ENCODE measurements at regions not wholly inside any gene's neighbourhood (a gene's known extent, or its start where the extent isn't known, plus 50 kb on each side); places are given as distances from the start of the nearest gene placed in this dataset.
A peak's percentile ranks its signal among the peaks of the same experiment; 100 is the strongest.
"Not testable (repeated sequence)": the region's sequence is repeated elsewhere in the genome, so short reads cannot be mapped to it uniquely, and the experiment has no call there.

DNA sequence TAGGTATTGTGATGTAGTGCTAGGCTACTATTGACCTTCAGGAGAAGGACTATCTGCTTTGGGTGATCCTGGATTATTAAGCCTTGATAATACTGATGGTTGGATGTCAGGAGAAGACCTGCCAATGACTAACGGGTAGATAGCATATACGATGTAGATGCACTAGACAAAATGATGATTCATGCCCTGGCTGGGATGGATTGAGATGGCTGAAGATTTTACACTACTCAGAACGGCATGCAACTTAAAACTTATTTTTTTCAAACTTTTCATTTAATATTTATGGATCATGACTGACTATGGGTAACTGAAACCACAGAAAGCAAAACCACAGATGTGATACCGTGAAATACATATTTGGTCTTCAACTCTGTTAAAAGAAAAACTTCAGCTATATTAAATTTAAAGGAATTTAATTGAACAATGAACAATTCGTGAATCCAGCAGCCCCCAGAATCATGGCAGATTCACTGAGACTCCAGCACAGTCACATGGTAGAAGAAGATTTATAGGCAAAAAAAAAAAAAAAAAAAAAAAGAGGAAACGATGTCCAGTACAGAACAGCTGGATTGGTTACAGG is 124.6 kb upstream of the CDK13 start:
- DNase-seq (ENCODE audit: low spot score) = no peak

DNA sequence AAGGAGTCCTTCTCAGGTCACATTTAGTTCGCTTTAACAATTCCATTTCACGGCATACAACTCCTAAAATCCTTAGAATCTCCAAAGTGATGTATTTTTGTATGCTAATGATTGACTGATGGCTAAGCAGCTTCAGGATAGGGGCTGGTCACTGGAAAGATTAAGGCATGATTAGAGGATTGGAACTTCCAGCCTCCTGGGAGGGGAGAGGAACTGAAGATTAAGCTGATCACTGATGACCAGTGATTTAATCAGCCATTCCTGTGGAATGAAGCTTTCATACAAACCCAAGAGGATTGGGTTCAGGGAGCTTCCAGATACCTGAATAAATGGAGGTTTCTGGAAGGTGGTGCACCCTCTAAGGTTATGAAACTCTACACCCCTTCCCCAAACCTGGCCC is 123.9 kb upstream of the CDK13 start:
- DNase-seq (ENCODE audit: low spot score) = no peak

DNA sequence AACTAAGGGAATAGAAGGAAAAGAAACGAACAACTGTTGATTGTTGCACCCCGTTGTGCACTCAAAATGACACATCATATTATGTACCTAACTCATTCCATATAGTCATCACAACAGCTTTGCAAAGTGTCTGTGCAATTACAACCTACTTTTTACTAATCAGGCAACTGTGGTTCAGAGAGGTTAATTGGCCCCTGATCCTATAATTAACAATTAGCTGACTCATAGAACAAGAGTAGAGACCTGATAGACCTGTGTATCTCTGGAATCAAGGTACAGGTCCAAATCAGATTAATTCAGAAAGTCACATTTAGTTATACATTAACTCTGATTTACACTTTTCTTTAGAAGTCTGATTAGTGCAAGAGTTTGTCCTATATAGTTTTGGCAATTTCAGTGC is 122.5 kb upstream of the CDK13 start:
- DNase-seq (ENCODE audit: low spot score) = no peak

DNA sequence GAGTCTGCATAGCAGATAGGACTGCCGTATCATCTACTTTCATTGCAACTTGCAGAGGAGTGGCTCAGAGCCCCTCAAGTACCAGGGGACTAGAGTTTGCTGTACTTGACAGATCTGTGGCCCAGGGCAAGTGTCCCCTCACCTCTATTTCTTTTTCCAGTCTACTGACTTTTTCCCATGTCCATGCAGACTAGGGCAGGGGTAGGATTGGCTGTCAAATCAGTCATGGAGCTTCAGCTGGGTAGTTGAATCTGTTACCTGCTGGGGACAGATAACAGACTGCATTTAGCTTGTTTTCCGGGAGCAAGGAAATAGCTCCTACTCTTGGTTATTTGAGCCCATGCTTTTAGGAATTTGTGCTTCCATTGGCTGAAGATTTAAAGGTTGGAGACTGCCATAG is 121.0 kb upstream of the CDK13 start:
- no peak for DNase-seq (ENCODE audit: low spot score)

DNA sequence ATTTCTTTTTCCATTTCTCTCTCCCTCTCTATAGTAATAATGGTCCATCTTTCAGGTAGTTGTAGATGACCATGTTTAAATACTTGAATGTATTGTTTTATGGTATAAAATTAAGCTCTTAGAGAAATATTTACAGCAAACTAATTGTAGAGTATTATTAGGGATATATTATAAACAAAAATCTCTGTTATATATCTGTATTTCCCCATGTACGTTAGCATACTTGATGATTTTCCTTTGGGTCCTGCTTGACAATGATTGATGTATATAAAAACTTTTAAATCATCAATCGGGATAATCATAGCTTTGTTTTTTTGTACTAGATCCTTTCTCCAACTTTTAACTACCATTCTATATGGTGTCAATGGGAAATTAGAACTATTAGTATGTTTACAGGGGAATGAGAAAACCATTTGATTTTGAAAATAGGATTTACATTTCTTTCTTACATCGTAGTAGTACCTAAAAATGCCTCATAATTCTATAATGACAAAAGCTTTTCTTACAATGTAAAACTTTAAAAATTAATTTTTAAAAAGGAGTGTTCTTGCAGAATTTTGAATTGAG is 117.5 kb upstream of the CDK13 start:
- no peak for DNase-seq (ENCODE audit: low spot score)

DNA sequence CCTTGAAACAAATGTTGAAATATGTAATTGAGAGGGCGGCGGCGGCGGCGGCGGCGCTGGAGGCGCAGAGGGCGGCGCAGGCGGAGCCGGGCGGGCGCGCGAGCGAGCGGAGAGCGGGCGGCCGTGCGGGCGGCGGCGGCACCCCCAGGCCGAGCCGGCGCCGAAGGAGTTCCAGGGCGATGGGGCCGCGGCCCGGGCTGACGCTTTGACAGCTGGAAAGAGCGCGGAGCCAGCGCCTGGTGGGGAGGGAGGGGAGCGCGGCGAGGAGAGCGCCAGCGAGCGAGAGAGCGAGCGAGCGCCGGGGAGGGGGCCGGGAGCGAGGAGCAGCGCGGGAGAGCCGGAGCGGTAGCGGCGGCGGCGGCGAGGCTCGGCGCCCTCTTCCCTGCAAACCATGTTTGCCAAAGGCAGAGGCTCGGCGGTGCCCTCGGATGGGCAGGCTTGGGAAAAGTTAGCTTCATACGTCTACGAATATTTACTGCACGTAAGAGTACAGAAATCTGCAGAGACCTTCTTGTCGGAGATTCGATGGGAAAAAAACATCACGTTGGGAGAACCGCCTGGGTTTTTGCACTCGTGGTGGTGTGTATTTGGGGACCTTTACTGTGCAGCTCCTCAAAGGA is 116.8 kb upstream of the CDK13 start:
- DNase-seq (ENCODE audit: low spot score) = peak; percentile 60

DNA sequence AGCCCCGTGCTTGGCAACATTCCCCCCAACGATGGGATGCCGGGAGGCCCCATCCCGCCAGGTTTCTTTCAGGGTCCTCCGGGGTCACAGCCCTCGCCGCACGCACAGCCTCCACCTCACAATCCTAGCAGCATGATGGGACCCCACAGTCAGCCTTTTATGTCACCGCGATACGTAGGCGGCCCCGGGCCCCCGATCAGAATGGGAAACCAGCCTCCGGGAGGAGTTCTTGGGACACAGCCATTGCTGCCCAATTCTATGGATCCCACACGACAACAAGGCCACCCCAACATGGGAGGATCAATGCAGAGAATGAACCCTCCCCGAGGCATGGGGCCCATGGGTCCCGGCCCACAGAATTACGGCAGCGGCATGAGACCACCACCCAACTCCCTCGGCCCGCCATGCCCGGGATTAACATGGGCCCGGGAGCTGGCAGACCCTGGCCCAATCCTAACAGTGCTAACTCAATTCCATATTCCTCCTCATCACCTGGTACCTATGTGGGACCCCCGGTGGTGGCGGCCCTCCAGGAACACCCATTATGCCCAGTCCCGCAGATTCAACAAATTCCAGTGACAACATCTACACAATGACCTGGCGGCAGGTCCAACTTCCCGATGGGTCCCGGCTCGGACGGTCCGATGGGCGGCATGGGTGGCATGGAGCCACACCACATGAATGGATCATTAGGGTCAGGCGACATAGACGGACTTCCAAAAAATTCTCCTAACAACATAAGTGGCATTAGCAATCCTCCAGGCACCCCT is 116.0 kb upstream of the CDK13 start:
- not testable (repeated sequence) for DNase-seq (ENCODE audit: low spot score)

DNA sequence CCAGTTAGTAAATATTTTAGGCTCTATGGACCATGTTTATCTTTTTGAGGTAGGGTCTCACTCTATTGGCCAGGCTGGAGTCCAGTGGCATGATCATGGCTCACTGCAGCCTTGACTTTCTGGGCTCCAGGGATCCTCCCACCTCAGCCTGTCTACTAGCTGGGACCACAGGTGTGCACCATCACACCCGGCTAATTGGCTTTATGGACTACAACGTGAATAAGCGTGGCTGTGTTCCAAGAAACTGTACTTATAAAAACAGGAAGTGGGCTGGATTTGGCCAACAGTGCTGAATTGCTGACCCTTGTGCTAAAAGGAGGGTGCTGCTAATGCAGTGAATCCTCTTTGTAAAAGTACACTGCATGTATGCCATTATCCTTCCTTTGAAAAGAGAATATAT is 111.7 kb upstream of the CDK13 start:
- DNase-seq (ENCODE audit: low spot score) = no peak

DNA sequence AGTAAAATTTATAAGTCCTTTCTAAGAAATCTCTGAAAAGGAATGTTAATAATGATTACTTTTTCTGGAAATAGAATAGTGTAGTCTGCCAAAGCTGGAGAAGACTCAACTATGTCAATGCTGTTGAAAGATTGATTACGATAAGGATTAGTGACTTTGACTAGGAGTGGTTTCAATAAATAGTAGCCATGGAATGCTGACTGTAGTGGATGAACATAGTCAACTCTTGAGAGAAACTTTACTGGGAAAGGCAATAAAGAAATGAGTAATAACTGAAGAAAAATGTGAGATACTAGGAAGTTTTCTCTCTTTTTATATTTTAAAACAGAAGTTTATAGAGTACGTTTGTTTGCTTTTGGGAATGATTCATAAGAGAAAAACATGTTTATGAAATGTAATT is 105.0 kb upstream of the CDK13 start:
- no peak for DNase-seq (ENCODE audit: low spot score)

DNA sequence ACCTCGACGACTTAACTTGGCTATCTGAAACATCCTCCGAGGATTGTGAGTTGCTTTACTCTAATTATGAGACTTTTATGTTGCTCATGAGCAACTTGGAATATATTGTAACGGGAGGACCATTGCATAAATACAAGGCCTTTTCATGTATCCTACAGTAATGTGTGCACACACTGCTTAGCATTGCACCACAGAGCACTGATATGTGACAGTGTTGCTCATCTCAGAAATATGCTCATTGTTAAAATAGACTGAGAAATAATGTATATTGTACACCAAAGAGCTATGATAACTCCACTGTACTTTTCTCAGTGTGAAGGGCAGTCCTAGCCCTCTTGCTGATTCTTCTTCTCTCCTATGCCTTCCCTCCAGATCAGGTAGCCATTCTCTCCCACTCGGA is 102.8 kb upstream of the CDK13 start:
- no peak for DNase-seq (ENCODE audit: low spot score)

DNA sequence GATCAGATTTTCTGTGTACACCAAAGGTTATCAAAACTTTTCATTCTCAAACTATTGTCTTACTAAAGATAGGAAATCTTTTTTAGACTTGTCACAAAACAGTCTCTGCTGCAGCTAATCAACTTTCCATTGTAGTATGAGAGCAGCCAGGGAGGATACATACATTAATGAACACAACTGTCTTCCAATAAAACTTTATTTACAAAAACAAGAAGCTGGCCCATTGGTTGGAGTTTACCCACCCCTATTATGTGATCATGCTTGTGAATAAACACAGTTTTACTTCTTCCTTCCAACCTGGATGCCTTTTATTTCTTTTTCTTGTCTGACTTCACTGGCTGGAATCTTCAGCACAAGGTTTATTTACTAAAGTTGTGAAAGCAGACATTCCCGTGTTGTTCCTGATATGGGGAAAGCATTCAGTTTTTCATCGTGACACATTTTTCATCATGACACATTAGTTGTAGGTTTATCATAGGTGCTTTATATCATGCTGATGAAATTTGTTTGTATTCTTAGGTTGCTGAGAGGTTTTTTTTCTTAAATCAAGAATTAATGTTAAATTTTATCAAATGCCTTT is 98.5 kb upstream of the CDK13 start:
- DNase-seq (ENCODE audit: low spot score) = no peak

DNA sequence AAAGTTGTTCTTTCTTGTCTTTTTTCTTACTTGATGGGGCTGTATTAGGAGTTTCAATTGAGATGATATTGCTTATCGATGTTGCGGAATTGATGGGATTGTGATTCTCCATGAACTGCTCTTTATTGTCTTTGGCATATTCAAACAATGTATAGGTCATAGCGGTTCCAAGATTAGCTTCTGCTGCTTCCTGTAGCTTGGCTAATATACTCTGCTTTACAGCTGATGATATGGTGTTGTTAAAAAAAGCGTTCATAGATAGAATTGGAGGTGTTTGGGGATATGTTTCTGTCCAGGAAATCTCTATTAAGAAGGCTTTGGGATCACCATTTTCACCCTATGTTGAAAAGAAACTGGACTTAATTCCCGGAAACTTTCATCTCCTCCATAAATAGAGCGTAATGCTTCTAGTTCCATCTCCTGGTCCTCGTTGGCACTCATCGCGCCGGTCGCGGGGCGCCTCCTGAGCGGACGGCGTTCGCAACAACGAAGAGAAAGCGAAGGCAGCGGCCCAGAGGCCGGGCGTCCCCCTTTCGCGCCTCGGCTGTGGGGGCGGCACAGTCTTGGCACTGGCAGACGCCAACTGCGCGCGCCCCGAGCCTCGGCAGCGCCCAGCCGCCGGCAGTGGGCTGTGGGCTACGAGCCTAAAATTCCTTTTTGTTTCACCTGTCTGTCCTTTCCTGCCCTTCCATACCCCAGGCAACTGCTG is 95.3 kb upstream of the CDK13 start:
- DNase-seq (ENCODE audit: low spot score) = not testable (repeated sequence)

DNA sequence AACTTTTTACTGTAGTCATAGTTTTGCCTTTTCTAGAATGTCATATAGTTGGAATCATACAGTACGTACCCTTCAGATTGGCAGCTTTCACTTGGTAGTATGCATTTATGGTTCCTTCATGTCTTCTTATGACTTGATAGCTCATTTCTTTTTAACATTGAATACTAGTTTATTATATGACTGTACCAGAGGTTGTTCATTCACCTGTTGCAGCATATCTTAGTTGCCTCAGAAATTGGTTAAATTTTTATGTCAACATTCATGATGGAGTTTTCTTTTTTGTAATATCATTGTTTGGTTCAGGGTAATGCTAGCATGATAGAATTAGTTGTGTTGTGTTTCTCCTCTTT is 94.8 kb upstream of the CDK13 start:
- no peak for DNase-seq (ENCODE audit: low spot score)

DNA sequence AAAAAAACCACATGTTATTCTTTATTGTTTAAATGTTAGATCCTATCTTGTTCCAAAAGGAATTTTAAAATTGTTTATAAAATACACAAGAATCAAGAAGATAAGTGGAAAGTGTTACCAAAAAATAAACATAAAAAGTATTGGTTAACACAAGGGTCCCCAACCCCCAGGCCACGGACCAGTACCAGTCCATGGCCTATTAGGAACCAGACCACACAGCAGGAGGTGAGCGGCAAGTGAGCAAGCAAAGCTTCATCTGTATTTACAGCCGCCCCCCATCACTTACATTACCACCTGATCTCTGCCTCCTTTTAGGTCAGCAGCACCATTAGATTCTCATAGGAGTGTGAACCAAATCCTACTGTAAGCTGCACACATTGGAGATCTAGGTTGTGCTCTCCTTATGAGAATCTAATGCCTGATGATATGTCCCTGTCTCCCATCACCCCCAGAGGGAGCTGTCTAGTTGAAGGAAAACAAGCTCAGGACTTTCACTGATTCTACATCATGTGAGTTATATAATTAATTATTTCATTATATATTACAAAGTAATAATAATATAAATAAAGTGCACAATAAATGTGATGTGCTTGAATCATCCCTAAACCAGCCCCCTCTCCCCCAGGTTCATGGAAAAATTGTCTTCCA is 86.3 kb upstream of the CDK13 start:
- not testable (repeated sequence) for DNase-seq (ENCODE audit: low spot score)

DNA sequence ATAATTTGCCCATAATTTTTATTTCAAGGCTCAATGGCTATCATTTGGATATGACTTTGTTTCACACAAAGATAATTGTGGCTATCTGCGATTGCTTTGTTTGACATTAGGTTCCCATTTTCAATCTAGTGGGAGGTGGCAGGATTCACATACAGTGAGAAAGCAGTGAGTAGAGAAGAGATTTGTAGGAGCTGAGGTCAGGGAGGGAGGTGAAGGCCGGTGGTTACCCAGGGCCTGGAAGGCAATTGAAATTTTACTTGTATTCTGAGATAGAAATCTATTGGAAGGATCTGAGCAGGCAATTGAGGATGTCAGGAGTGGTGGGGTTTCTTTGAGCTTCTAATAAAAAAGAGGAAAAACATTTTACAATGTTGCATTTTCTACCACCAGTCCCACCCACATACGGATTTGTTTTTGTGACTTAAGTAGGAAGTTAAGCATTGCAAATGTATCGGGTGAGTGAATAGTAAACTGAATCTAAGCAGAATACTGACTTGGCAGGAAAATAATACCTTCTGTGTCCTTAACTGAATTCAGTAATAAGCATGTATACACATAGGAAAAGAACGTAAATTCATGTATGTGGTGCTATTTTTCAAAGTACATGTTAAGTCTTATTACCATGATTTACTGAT is 80.1 kb upstream of the CDK13 start:
- not testable (repeated sequence) for DNase-seq (ENCODE audit: low spot score)

DNA sequence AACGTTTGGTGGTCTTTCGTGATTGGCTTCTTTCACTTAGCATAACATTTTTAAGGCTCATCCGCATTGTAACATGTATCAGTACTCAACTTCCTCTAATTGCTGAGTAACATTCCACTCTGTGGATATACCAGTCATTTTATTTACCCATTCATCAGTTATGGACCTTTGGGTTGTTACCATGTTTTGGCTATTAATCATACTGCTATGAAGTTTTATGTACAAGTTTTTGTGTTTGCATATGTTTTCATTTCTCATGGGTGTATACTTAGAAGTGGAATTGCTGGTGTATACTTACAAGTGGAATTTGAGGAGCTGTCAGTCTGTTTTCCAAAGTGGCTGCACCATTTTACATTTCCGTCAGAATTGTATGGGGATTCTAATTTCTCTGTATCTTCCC is 78.4 kb upstream of the CDK13 start:
- DNase-seq (ENCODE audit: low spot score) = not testable (repeated sequence)

DNA sequence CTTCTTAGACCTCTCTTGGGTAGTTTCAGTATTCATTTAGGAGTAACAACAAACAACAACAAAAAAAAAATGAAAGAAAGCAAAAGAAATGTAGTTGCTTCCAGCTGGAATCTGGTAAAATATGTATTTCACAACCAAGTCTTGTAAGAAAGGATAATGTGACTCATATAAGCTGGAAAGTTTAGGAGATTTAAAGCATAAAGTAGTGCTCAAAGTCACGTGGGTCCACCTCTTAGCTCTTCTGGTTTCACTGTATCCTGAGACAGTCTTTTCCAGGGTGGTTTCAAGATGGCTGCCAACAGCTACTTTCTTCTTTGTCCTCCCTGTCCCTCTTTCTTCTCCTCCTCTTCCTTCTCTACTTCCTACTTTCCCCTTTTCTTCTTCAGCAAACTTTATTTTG is 69.5 kb upstream of the CDK13 start:
- no peak for DNase-seq (ENCODE audit: low spot score)

DNA sequence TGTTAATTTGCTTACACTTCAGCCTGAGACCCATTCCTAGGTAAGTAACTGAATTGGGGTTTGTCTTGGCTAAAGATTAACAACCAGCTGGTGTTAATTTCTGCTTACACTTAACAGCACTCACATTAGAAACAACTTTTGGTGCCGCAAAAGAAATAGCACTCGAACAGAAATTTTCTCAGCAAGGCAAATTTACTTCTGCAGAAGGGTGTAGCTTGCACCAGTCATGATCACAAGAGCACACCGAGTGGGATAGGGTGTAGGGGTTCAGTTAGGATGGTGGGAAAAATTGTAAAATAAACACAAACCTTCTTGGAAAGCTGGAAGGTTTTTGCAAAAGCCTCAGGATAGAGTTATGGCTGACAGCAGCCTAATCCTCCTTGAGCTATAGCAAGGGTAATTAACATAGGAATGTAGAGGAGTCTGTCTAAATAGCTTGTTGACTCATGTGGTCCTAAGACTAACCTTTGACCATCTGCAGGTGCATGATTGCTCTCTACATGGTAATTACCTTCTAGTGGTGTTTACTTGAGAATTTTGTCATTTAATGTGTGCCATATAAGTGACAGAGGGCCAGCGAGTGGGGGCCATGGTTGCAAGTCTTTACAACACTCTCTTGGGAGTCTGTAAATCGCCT is 67.8 kb upstream of the CDK13 start:
- DNase-seq (ENCODE audit: low spot score) = no peak

DNA sequence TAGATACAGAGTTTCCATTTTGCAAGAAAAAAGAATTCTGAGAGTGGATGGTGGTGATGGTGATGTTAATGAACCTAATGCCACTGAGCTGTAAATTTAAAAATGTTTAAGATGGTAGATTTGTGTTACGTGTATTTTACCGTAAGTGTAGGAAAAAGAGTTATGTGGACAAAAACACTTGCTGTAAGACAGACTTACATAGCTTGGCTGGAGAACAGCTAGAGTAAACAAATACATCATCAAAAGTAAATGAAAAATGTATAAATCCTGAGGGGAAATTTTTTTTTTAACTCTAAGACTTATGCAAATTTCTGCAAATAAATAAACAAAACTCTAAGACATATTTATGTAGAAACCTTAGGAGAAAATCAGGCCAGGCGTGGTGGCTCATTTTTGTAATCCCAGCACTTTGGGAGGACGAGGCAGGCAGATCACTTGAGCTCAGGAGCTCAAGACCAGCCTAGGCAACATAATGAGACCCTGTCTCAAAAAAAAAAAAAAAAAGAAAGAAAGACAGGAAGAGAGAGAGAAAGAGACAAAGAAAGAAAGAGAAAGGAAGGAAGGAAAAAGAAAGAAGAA is 66.2 kb upstream of the CDK13 start:
- DNase-seq (ENCODE audit: low spot score) = no peak

DNA sequence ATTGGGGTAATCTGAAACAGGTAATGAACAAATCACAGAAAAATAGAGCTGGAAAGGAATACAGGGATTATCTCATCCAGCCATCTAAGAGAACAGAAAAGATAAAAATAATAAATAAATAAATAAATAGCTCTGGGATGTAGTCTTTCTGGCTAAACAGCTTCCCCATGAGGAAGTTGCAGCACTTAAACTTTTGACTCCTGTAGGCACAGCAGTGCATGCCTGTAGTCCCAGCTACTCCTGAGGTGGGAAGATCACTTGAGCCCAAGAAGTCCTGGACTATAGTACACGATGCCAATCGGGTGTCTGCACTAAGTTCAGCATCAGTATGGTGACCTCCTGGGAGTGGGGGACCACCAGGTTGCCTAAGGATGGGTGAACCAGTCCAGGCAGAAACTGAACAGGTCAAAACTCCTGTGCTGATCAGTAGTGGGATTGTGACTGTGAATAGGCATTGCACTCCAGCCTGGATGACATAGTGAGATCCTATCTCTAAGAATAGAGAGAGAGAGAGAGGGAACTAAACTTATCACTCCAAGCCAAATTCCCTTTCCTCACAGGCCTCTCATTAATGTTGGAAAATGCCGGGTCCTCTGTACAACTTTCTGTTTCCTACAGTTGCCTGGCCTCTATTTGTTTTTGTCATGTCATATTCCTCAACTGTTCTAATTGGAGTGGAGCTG is 61.7 kb upstream of the CDK13 start:
- DNase-seq (ENCODE audit: low spot score) = no peak

All from Ammon's horn (tissue), 1 donor.